RCC 7860 (cell line): ENCODE measurements at regions not wholly inside any gene's neighbourhood (a gene's known extent, or its start where the extent isn't known, plus 50 kb on each side); places are given as distances from the start of the nearest gene placed in this dataset.
"Not testable (repeated sequence)": the region's sequence is repeated elsewhere in the genome, so short reads cannot be mapped to it uniquely, and the experiment has no call there.

ENCODE experiments used
- DNase-seq: peaks from one replicate; pipeline ENCODE4 v3.0.0-alpha.2; 2015; ENCODE audit warnings: low spot score
- FAIRE-seq: peaks from 2 replicates; lab custom pipeline; 2012; peaks lifted over from hg19 to GRCh38; lab: Jason Lieb, UNC

- not testable (repeated sequence) for FAIRE-seq, DNase-seq
These were observed 114.4 kb upstream of the GNAI1 start for GRCh38 chr7:80020277-80020676.

GRCh38 chr7:80019809-80020207, 114.8 kb upstream of the GNAI1 start:
- FAIRE-seq, DNase-seq: not testable (repeated sequence)

- FAIRE-seq = peak; percentile 46
- peak; percentile 56 for DNase-seq
These were observed 115.5 kb upstream of the GNAI1 start for GRCh38 chr7:80018941-80019808.

GRCh38 chr7:80017101-80017698, 117.4 kb upstream of the GNAI1 start:
- FAIRE-seq (no peak), DNase-seq (no peak)

GRCh38 chr7:80014511-80014910, 120.1 kb upstream of the GNAI1 start:
- FAIRE-seq (no peak), DNase-seq (peak; percentile 22)

GRCh38 chr7:80008039-80008438, 126.6 kb upstream of the GNAI1 start:
- no peak for FAIRE-seq

GRCh38 chr7:80002865-80003264, 131.8 kb upstream of the GNAI1 start:
- no peak for DNase-seq
- FAIRE-seq = no peak

More at GRCh38 chr7:80008039-80008438, 126.6 kb upstream of the GNAI1 start:
- no peak for DNase-seq

- DNase-seq (no peak), FAIRE-seq (no peak)
These were observed 136.3 kb upstream of the GNAI1 start for GRCh38 chr7:79998363-79998762.

GRCh38 chr7:79997345-79997744, 137.3 kb upstream of the GNAI1 start:
- FAIRE-seq (no peak), DNase-seq (no peak)

- not testable (repeated sequence) for FAIRE-seq, DNase-seq
These were observed 138.9 kb upstream of the GNAI1 start for GRCh38 chr7:79995741-79996140.

- DNase-seq (no peak), FAIRE-seq (no peak)
These were observed 146.0 kb upstream of the GNAI1 start for GRCh38 chr7:79988653-79989052.

GRCh38 chr7:79984210-79984609, 150.4 kb upstream of the GNAI1 start:
- FAIRE-seq = no peak
- DNase-seq = no peak

GRCh38 chr7:79982141-79982770, 152.4 kb upstream of the GNAI1 start:
- no peak for DNase-seq
- FAIRE-seq = peak; percentile 25

- DNase-seq (no peak), FAIRE-seq (no peak)
These were observed 154.3 kb upstream of the GNAI1 start for GRCh38 chr7:79980376-79980775.

GRCh38 chr7:79979437-79979836, 155.2 kb upstream of the GNAI1 start:
- DNase-seq (no peak), FAIRE-seq (no peak)

- DNase-seq = no peak
- FAIRE-seq = no peak
These were observed 157.2 kb upstream of the GNAI1 start for GRCh38 chr7:79977481-79977880.

GRCh38 chr7:79976711-79977020, 158.0 kb upstream of the GNAI1 start:
- not testable (repeated sequence) for FAIRE-seq

GRCh38 chr7:79975986-79976710, 158.5 kb upstream of the GNAI1 start:
- not testable (repeated sequence) for FAIRE-seq

More at GRCh38 chr7:79976711-79977020, 158.0 kb upstream of the GNAI1 start:
- DNase-seq = not testable (repeated sequence)

GRCh38 chr7:79973455-79973854, 161.2 kb upstream of the GNAI1 start:
- DNase-seq (no peak), FAIRE-seq (no peak)

More at GRCh38 chr7:79975986-79976710, 158.5 kb upstream of the GNAI1 start:
- DNase-seq = not testable (repeated sequence)

- no peak for FAIRE-seq
- DNase-seq = no peak
These were observed 163.6 kb upstream of the GNAI1 start for GRCh38 chr7:79971058-79971457.

- DNase-seq = no peak
These were observed 165.7 kb upstream of the GNAI1 start for GRCh38 chr7:79968894-79969293.

More at GRCh38 chr7:79968894-79969293, 165.7 kb upstream of the GNAI1 start:
- no peak for FAIRE-seq
